H9 (cell line): ENCODE measurements at regions not wholly inside any gene's neighbourhood (a gene's known extent, or its start where the extent isn't known, plus 50 kb on each side); places are given as distances from the start of the nearest gene placed in this dataset.

Experiments used
- DNase-seq: peaks from one replicate; pipeline ENCODE4 v3.0.0-alpha.2; 2017
- H2AFZ ChIP-seq: one replicate; pipeline ENCODE4 v1.6.1; 2013; ENCODE audit warnings: mild to moderate bottlenecking, low read length, control low read depth, moderate library complexity
- H2AK5ac ChIP-seq: 2 replicates; pipeline ENCODE4 v1.6.1; 2013; ENCODE audit warnings: low read length, control low read depth, mixed read lengths; ENCODE audit not compliant: insufficient read length
- H2BK120ac ChIP-seq: one replicate; pipeline ENCODE4 v1.6.1; 2013; ENCODE audit warnings: low read depth, mild to moderate bottlenecking, low read length, control low read depth, inconsistent platforms; ENCODE audit not compliant: poor library complexity, severe bottlenecking
- H2BK12ac ChIP-seq: 2 replicates; pipeline ENCODE4 v1.6.1; 2013; ENCODE audit warnings: low read length, control low read depth, mixed read lengths, low read depth; ENCODE audit not compliant: insufficient read length
- H2BK15ac ChIP-seq: 2 replicates; pipeline ENCODE4 v1.6.1; 2013; ENCODE audit warnings: low read depth, low read length, control low read depth
- H2BK20ac ChIP-seq: one replicate; pipeline ENCODE4 v1.6.1; 2013; ENCODE audit warnings: low read depth, mild to moderate bottlenecking, low read length, control low read depth, inconsistent platforms; ENCODE audit not compliant: poor library complexity, severe bottlenecking
- H2BK5ac ChIP-seq: 2 replicates; pipeline ENCODE4 v1.6.1; 2013; ENCODE audit warnings: low read length, control low read depth, mixed read lengths; ENCODE audit not compliant: insufficient read length
- H3K14ac ChIP-seq: 2 replicates; pipeline ENCODE4 v1.6.1; 2013; ENCODE audit warnings: low read length, control low read depth; ENCODE audit not compliant: insufficient read depth
- H3K18ac ChIP-seq: 2 replicates; pipeline ENCODE4 v1.6.1; 2013; ENCODE audit warnings: low read depth, mild to moderate bottlenecking, mixed read lengths, low read length, control low read depth; ENCODE audit not compliant: insufficient read length
- H3K23ac ChIP-seq: 2 replicates; pipeline ENCODE4 v1.6.1; 2013; ENCODE audit warnings: low read length, control low read depth, mixed read lengths, low read depth; ENCODE audit not compliant: insufficient read length
- H3K23me2 ChIP-seq: 2 replicates; pipeline ENCODE4 v1.6.1; 2013; ENCODE audit warnings: low read depth, mild to moderate bottlenecking, mixed read lengths, low read length, control low read depth; ENCODE audit not compliant: insufficient read length, poor library complexity, severe bottlenecking
- H3K27ac ChIP-seq: 2 replicates; pipeline ENCODE4 v1.5.1; 2013; ENCODE audit warnings: low read length, control low read depth, mixed read lengths, low read depth; ENCODE audit not compliant: insufficient read length
- H3K27me3 ChIP-seq: 2 replicates; pipeline ENCODE4 v1.6.1; 2013; ENCODE audit warnings: low read length, control low read depth, inconsistent platforms; ENCODE audit not compliant: insufficient read depth
- H3K4ac ChIP-seq: 2 replicates; pipeline ENCODE4 v1.6.1; 2013; ENCODE audit warnings: low read depth, mild to moderate bottlenecking, control low read depth, inconsistent platforms, low read length, moderate library complexity
- H3K4me1 ChIP-seq: 2 replicates; pipeline ENCODE4 v1.6.1; 2013; ENCODE audit warnings: low read length, control low read depth, inconsistent platforms; ENCODE audit not compliant: insufficient read depth
- H3K4me2 ChIP-seq: 2 replicates; pipeline ENCODE4 v1.6.1; 2013; ENCODE audit warnings: low read length, control low read depth, mixed read lengths; ENCODE audit not compliant: insufficient read length, insufficient read depth
- H3K56ac ChIP-seq: 2 replicates; pipeline ENCODE4 v1.6.1; 2013; ENCODE audit warnings: low read depth, mild to moderate bottlenecking, mixed read lengths, low read length, control low read depth; ENCODE audit not compliant: insufficient read length
- H3K79me1 ChIP-seq: 2 replicates; pipeline ENCODE4 v1.6.1; 2013; ENCODE audit warnings: low read depth, mild to moderate bottlenecking, moderate library complexity, low read length, control low read depth, inconsistent platforms; ENCODE audit not compliant: insufficient read depth, poor library complexity, severe bottlenecking
- H3K79me2 ChIP-seq: 2 replicates; pipeline ENCODE4 v1.6.1; 2013; ENCODE audit warnings: low read length, control low read depth, inconsistent platforms; ENCODE audit not compliant: insufficient read depth
- H3K9ac ChIP-seq: 2 replicates; pipeline ENCODE4 v1.6.1; 2013; ENCODE audit warnings: low read length, control low read depth, mixed read lengths; ENCODE audit not compliant: insufficient read length; ENCODE audit errors: extremely low read depth
- H3K9me3 ChIP-seq: one replicate; pipeline ENCODE4 v1.6.1; 2013; ENCODE audit warnings: low read depth, low read length, inconsistent platforms; ENCODE audit not compliant: control insufficient read depth
- H3T11ph ChIP-seq: one replicate; pipeline ENCODE4 v1.6.1; 2013; ENCODE audit warnings: mild to moderate bottlenecking, low read length, control low read depth, inconsistent platforms
- H4K20me1 ChIP-seq: one replicate; pipeline ENCODE4 v1.6.1; 2013; ENCODE audit not compliant: control insufficient read depth, insufficient read length, insufficient read depth
- H4K5ac ChIP-seq: 2 replicates; pipeline ENCODE4 v1.6.1; 2013; ENCODE audit warnings: low read depth, mild to moderate bottlenecking, mixed read lengths, low read length, control low read depth; ENCODE audit not compliant: insufficient read length
- H4K8ac ChIP-seq: replicated peaks from 2 replicates; pipeline ENCODE4 v1.6.1; 2013; ENCODE audit warnings: low read length, control low read depth, mixed read lengths, low read depth; ENCODE audit not compliant: insufficient read length
- H4K91ac ChIP-seq: 2 replicates; pipeline ENCODE4 v1.6.1; 2013; ENCODE audit warnings: low read depth, mild to moderate bottlenecking, moderate library complexity, mixed read lengths, low read length, control low read depth; ENCODE audit not compliant: insufficient read length
- H3K27ac Mint-ChIP-seq, 3 experiments: 2 replicates in 2 of 3; 3 replicates in 1 of 3; pipeline ENCODE4 v1.8.0; 2020 to 2021; ENCODE audit warnings: mixed read lengths in 3 of 3, mild to moderate bottlenecking in 1 of 3, moderate library complexity in 1 of 3
- H3K27me3 Mint-ChIP-seq: 2 replicates; pipeline ENCODE4 v1.8.0; 2021; ENCODE audit warnings: low read depth, mild to moderate bottlenecking, moderate library complexity, mixed read lengths
- H3K36me3 Mint-ChIP-seq, 3 experiments: 2 replicates in 2 of 3; 3 replicates in 1 of 3; pipeline ENCODE4 v1.8.0; 2020 to 2021; ENCODE audit warnings: low read depth in 3 of 3, mixed read lengths in 3 of 3; ENCODE audit not compliant: insufficient read depth in 1 of 3
- H3K4me1 Mint-ChIP-seq, 2 experiments: 2 replicates each; pipeline ENCODE4 v1.8.0; 2020; ENCODE audit warnings: mixed read lengths in 2 of 2
- H3K4me3 Mint-ChIP-seq, 2 experiments: 2 replicates in 1 of 2; 3 replicates in 1 of 2; pipeline ENCODE4 v1.8.0; 2020 to 2021; ENCODE audit warnings: mild to moderate bottlenecking in 2 of 2, mixed read lengths in 2 of 2, moderate library complexity in 1 of 2
- H3K9me3 Mint-ChIP-seq, 2 experiments: 2 replicates in 1 of 2; 3 replicates in 1 of 2; pipeline ENCODE4 v1.8.0; 2020; ENCODE audit warnings: mild to moderate bottlenecking in 2 of 2, mixed read lengths in 2 of 2, moderate library complexity in 1 of 2
- WGBS: extraction: QIAGEN DNeasy Blood & Tissue Kit; methylation state at CpG from one replicate; pipeline ENCODE4 v1.1.7; 2013; ENCODE audit warnings: missing lambda C conversion rate, low lambda C conversion rate, mixed read lengths; ENCODE audit not compliant: insufficient read length; ENCODE audit errors: extremely low coverage; 5-methylcytosine and 5-hydroxymethylcytosine counted together
- TF ChIP-seq, protein P1 (sequence below): fragments of 200-600 bp; sonication (generic); conservative IDR thresholded peaks from 3 replicates; pipeline ENCODE4 v1.8.0; 2021; ENCODE audit warnings: antibody characterized with exemption, mild to moderate bottlenecking

- Histone ChIP-seq H3T11ph (no peak overlapping the region), H3K14ac (no peak overlapping the region), H4K20me1 (peaks cover 2% of the 10 kb centered on the region), H3K4me1 (no peaks in the 10 kb centered on the region), H3K23ac (no peak overlapping the region), H3K79me2 (no peaks in the 10 kb centered on the region), H2AFZ (no peak overlapping the region), H3K27me3 (no peaks in the 10 kb centered on the region), H3K56ac (no peak overlapping the region), H3K9ac (no peak overlapping the region), H2BK5ac (no peak overlapping the region), H3K18ac (no peak overlapping the region), H3K79me1 (no peaks in the 10 kb centered on the region), H3K27ac (no peak overlapping the region), H3K4ac (no peak overlapping the region), H2AK5ac (no peak overlapping the region), H4K5ac (no peak overlapping the region), H2BK20ac (no peak overlapping the region), H2BK120ac (no peak overlapping the region), H3K23me2 (no peaks in the 10 kb centered on the region), H3K4me2 (no peak overlapping the region), H4K8ac (no peak overlapping the region), H2BK12ac (no peak overlapping the region), H4K91ac (no peak overlapping the region), H3K9me3 (no peaks in the 10 kb centered on the region), H2BK15ac (no peak overlapping the region)
- DNase-seq: no peak
- H3K27me3 Mint-ChIP-seq: peaks cover 2% of the 10 kb centered on the region; the same call in 1 of the 2 replicates
- no peaks in the 10 kb centered on the region for H3K9me3 Mint-ChIP-seq
- no peak overlapping the region for H3K4me3 Mint-ChIP-seq
- H3K36me3 Mint-ChIP-seq: peaks cover 0 to 13% (median 11%) of the 10 kb centered on the region in 3 experiments; a peak in 3 of 7 replicates
- WGBS: no CpG with 5 or more reads among the region's 11 CpGs
- no peak overlapping the region; a peak in 1 of 7 replicates for H3K27ac Mint-ChIP-seq
- TF ChIP-seq, protein P1, sequence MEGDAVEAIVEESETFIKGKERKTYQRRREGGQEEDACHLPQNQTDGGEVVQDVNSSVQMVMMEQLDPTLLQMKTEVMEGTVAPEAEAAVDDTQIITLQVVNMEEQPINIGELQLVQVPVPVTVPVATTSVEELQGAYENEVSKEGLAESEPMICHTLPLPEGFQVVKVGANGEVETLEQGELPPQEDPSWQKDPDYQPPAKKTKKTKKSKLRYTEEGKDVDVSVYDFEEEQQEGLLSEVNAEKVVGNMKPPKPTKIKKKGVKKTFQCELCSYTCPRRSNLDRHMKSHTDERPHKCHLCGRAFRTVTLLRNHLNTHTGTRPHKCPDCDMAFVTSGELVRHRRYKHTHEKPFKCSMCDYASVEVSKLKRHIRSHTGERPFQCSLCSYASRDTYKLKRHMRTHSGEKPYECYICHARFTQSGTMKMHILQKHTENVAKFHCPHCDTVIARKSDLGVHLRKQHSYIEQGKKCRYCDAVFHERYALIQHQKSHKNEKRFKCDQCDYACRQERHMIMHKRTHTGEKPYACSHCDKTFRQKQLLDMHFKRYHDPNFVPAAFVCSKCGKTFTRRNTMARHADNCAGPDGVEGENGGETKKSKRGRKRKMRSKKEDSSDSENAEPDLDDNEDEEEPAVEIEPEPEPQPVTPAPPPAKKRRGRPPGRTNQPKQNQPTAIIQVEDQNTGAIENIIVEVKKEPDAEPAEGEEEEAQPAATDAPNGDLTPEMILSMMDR: no peak
- H3K4me1 Mint-ChIP-seq: peaks cover 41 to 44% of the 10 kb centered on the region in 2 experiments
Measured at GRCh38 chr1:201715801-201716741, 112.9 kb upstream of the IPO9 start.
